ENCODE measurements at regions not wholly inside any gene's neighbourhood (a gene's known extent, or its start where the extent isn't known, plus 50 kb on each side); places are given as distances from the start of the nearest gene placed in this dataset.

DNA sequence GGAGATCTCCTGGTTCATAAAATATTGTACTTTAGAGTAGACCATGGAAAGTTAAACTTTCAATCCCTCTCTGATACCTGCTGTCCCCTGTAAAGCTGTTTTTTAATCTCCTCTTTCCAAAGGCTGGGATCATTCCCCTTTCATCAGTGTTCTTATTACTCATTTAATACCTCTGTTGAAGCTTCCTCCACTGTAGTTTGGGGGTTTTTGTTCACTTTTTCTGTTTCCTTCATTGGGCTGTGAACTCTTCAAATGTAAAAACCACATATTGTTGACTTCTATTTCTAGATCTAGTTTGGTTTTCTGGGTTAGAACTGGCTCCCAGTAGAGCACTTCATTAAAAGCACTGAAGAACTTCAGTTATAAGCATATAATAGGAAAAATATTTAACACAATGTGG is 598.1 kb downstream of the RNF144A start:
- TF ChIP-seq, protein P1, sequence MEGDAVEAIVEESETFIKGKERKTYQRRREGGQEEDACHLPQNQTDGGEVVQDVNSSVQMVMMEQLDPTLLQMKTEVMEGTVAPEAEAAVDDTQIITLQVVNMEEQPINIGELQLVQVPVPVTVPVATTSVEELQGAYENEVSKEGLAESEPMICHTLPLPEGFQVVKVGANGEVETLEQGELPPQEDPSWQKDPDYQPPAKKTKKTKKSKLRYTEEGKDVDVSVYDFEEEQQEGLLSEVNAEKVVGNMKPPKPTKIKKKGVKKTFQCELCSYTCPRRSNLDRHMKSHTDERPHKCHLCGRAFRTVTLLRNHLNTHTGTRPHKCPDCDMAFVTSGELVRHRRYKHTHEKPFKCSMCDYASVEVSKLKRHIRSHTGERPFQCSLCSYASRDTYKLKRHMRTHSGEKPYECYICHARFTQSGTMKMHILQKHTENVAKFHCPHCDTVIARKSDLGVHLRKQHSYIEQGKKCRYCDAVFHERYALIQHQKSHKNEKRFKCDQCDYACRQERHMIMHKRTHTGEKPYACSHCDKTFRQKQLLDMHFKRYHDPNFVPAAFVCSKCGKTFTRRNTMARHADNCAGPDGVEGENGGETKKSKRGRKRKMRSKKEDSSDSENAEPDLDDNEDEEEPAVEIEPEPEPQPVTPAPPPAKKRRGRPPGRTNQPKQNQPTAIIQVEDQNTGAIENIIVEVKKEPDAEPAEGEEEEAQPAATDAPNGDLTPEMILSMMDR (IDR thresholded peaks at IDR 0.05; ENCODE audit: low read depth, low read length): no peak
- TF ChIP-seq POLR2A (IDR thresholded peaks at IDR 0.05; ENCODE audit: extremely low read depth, insufficient read length) (no peak), MYC (IDR thresholded peaks at IDR 0.05; ENCODE audit: low read depth, low read length) (no peak)

All from NB4 (cell line).